ENCODE measurements at regions not wholly inside any gene's neighbourhood (a gene's known extent, or its start where the extent isn't known, plus 50 kb on each side); places are given as distances from the start of the nearest gene placed in this dataset.
"Not testable (repeated sequence)": the region's sequence is repeated elsewhere in the genome, so short reads cannot be mapped to it uniquely, and the experiment has no call there.

DNA sequence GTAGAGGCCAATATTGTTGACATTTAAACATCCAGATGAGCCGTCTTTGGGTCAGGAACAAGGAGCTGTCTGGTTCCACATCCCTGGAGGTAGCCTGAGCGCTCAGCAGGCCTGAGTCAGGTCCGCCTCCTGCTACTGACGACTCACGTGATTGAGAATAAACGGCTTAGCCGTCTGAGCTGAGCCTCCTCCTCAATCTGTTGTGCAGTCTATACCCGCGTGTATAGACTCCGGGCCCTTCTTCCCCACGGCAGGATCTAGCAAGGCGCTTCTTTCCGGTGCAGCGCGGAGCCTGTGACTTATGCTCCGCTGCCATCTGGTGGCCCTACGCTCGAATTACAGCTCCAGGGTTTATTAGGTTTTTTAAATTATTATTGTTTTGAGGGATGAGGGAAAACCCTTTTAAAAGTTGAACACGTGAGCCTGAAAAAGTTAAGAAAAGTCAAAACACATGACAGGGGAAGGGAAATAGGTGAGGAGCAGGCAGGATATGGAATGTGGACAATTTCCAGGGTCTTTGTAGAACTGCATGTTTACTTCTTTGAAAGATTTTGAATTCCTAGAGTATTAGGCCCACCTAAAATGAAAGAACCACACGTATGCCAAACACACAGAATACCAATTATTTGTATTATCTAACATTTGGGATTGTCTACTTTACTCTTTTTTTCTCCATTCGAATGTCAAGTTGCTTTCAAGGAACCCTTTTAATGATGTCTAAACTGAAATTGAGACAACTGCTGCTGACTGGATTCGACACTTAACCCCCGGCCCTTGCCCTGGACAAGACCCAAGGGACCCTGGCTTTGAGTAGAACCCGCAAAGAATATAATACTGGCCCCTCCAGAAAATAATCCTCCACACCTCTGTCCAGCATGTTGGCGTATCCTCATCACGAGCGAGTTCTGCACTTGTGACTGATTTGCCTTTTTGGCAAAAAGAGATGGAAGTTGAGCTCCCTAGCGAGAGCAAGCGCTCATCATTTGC, 112.4 kb upstream of the ZNF236 start:
- DNase-seq (ENCODE audit: low read depth): peak; percentile 62
- TF ChIP-seq, protein P1, sequence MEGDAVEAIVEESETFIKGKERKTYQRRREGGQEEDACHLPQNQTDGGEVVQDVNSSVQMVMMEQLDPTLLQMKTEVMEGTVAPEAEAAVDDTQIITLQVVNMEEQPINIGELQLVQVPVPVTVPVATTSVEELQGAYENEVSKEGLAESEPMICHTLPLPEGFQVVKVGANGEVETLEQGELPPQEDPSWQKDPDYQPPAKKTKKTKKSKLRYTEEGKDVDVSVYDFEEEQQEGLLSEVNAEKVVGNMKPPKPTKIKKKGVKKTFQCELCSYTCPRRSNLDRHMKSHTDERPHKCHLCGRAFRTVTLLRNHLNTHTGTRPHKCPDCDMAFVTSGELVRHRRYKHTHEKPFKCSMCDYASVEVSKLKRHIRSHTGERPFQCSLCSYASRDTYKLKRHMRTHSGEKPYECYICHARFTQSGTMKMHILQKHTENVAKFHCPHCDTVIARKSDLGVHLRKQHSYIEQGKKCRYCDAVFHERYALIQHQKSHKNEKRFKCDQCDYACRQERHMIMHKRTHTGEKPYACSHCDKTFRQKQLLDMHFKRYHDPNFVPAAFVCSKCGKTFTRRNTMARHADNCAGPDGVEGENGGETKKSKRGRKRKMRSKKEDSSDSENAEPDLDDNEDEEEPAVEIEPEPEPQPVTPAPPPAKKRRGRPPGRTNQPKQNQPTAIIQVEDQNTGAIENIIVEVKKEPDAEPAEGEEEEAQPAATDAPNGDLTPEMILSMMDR (conservative IDR thresholded peaks at IDR 0.05; ENCODE audit: low read length): peak; percentile 92
- no peak overlapping the region for H3K4me3 ChIP-seq (ENCODE audit: low read length)

DNA sequence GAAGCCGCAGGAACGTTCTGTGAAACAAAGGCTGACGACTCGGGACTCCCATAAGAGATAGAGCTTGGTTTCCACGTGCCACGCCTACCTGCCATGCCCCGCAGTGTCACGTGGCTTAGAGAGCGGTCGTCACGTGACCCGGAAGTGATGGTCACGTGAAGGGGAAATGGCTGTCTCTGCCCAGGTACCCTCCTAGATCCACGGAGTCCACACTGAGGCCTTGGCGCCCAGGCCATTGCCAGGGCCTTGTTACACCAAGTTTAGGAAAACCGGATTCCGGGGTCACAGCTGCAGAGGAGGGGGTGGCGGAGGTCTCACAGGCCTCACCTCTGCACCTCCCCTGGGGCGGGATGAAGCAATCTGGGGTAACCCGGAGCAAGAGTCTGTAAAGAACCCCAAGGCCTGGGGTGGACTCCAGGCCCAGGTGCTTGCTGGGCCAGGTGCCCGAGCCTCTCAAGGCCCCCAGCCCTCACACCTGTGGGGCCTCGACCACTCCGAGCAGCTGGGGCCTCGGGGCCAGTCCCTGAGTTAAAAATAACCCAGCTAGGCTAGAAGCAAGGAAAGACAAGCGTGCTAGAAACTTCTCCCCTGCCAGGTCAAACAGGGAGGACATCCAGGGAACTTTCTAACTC, 113.5 kb upstream of the ZNF236 start:
- no peak for DNase-seq (ENCODE audit: low read depth)
- no peak overlapping the region for H3K4me3 ChIP-seq (ENCODE audit: low read length)
- TF ChIP-seq, protein P1 (conservative IDR thresholded peaks at IDR 0.05; ENCODE audit: low read length): no peak

DNA sequence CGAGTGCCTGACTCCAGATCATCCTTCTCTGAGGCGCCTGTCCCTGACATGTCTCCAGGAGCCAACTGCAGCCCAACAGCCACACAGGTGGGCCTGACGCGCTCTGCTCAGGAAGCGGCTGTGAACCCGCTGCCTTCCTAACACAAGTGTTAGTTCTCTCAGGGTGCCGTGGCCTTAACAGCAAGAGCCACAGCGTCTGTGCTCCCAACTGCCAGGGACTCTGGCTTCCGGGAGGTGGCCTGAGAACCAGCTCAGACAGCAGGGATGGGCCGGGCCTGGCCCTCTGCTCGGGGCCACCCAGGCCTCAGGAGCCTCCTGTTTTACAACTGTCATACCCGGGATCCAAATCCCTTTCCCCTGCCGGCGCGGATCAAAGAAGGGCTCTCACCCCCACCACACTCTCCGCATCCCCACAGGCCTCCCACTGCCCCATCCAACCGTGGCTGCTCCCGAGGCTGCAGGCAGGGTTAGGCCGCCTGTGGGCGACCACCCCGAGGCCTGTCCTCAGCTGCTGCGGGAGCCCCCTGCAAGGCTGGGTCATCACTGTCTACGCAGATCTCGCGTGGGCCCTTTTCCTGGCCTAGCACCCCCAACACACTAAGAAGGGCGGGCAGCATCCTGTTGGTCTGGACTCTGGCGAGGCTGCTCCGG, 114.2 kb upstream of the ZNF236 start:
- DNase-seq (ENCODE audit: low read depth): no peak
- TF ChIP-seq, protein P1 (conservative IDR thresholded peaks at IDR 0.05; ENCODE audit: low read length): no peak
- H3K4me3 ChIP-seq (ENCODE audit: low read length): no peak overlapping the region

DNA sequence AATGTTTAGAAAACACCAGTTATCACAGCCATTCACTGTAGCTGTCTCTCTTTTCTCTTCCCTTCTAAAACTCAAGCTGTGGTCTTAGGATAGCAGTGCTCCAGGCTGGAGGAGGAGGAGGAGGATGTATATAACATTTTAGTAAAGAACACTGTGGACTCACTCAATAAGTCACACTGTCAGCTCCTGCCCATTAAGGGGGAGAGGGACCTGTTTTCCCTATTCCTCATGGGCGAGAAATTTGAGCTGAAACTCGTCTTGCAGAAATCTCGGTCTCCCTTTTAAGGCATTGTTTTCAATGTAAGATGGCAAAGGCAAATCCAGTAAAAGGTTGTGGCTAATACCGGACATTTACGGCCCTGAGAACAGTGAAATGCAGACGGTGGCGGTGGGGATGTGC, 114.8 kb upstream of the ZNF236 start:
- TF ChIP-seq, protein P1 (conservative IDR thresholded peaks at IDR 0.05; ENCODE audit: low read length): no peak
- no peak overlapping the region for H3K4me3 ChIP-seq (ENCODE audit: low read length)
- DNase-seq (ENCODE audit: low read depth): no peak

DNA sequence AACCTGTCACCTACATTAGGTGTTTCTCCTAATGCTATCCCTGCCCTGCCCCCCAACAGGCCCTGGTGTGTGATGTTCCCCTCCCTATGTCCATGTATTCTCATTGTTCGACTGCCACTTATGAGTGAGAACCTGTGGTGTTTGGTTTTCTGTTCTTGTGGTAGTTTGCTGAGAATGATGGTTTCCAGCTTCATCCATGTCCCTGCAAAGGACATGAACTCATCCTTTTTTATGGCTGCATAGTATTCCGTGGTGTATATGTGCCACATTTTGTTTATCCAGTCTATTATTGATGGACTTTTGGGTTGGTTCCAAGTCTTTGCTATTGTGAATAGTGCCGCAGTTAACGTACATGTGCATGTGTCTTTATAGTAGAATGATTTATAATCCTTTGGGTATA, 117.8 kb upstream of the ZNF236 start:
- not testable (repeated sequence) for H3K4me3 ChIP-seq (ENCODE audit: low read length); DNase-seq (ENCODE audit: low read depth)

DNA sequence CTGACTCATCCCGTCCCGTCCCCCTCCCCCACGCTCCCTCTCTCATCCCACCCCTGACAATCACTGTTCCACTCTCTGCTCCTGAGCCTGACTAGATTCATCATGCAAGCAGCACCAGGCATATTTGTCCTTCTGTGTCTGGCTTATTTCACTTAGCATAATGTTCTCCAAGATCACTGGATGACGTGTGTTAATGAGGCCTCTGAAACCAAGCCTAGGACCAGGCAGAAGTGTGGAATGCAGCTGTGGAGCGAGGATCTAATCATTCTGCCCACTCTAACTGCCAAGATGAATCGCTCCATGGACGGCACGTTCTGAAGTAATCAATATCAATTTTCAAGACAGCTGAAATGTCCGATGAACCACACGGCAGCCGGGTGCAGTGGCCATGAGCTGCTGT, 122.4 kb upstream of the ZNF236 start:
- TF ChIP-seq, protein P1 (conservative IDR thresholded peaks at IDR 0.05; ENCODE audit: low read length): no peak
- no peak overlapping the region for H3K4me3 ChIP-seq (ENCODE audit: low read length)
- DNase-seq (ENCODE audit: low read depth): no peak

DNA sequence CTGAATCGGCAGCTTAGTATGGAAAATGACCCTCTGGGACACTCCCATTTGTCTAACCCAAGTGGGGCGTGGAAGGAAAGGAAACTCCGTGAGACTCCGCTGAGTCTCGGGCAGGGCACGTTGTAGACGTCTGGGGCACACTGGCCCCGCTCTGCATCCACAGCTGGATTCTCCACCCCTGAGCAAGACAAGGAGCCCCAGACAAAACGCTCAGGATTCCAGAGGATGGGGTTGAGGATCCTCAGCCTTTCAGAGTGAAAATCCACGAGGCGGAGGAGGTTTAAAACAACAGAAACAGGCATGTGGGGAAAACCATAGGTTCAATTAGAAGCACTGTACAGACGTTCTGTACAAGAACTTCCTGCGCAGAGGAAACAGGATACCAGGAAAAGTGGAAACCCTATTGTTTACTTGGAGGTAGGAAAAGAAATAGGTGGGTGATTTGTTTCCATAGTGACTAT, 124.9 kb upstream of the ZNF236 start:
- H3K4me3 ChIP-seq (ENCODE audit: low read length): peak overlapping the region; percentile 13; the same call in 1 of the 2 replicates
- TF ChIP-seq, protein P1 (conservative IDR thresholded peaks at IDR 0.05; ENCODE audit: low read length): no peak
- peak; percentile 12 for DNase-seq (ENCODE audit: low read depth)

Data from AG10803 (cell line).